HL-60 (cell line): ENCODE measurements at regions not wholly inside any gene's neighbourhood (a gene's known extent, or its start where the extent isn't known, plus 50 kb on each side); places are given as distances from the start of the nearest gene placed in this dataset.
"Not testable (repeated sequence)": the region's sequence is repeated elsewhere in the genome, so short reads cannot be mapped to it uniquely, and the experiment has no call there.

ENCODE experiments used
- CTCF ChIP-seq: IDR thresholded peaks from one replicate; pipeline ENCODE4 v1.5.1; 2011; ENCODE audit warnings: low read length, control low read depth, inconsistent platforms; ENCODE audit not compliant: insufficient read depth
- POLR2AphosphoS5 ChIP-seq: IDR thresholded peaks from 2 replicates; pipeline ENCODE4 v1.6.1; 2012; ENCODE audit warnings: low read depth

DNA sequence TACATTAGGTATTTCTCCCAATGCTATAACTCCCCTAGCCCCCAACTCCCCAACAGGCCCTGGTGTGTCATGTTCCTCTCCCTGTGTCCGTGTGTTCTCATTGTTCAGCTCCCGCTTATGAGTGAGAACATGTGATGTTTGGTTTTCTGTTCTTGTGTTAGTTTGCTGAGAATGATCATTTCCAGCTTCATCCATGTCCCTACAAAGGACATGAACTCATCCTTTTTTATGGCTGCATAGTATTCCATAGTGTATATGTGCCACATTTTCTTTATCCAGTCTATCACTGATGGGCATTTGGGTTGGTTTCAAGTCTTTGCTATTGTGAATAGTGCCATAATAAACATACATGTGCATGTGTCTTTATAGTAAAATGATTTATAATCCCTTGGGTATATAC, 306.9 kb downstream of the TBC1D4 start:
- TF ChIP-seq POLR2AphosphoS5, CTCF: not testable (repeated sequence)
